ENCODE measurements at regions not wholly inside any gene's neighbourhood (a gene's known extent, or its start where the extent isn't known, plus 50 kb on each side); places are given as distances from the start of the nearest gene placed in this dataset.

DNA sequence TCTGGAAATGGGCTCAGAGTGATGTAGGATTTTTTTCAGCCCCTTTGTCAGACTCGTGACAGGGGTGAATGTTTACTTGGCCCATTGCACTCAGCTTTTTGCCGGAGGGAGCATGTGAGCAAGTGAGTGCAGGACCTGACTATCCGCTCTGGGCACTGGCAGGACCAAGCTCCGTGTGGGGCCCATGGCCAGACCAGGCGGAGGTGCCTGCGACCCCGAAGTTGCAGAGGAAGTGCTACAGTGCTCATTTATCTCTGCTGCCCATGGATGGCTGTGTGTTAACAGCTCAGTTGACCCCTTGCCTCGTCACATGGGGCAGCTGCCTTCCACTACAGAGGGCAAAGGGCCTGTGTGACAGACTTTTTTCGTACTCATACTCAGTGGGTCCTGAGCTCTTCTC, 744.3 kb downstream of the IRX1 start:
- Histone ChIP-seq H3K9me2 (ENCODE audit: insufficient read depth) (peaks cover 5% of the 10 kb centered on the region), H3K4me3 (no peak overlapping the region), H3K4me2 (no peak overlapping the region), H2AFZ (no peak overlapping the region), H3K36me3 (ENCODE audit: insufficient read depth) (no peaks in the 10 kb centered on the region), H3K27me3 (ENCODE audit: insufficient read depth) (no peaks in the 10 kb centered on the region), H4K20me1 (replicated peaks; ENCODE audit: insufficient read depth) (no peaks in the 10 kb centered on the region), H3K4me1 (ENCODE audit: insufficient read depth) (no peaks in the 10 kb centered on the region), H3K79me2 (replicated peaks; ENCODE audit: insufficient read depth) (no peaks in the 10 kb centered on the region), H3F3A (replicated peaks; ENCODE audit: low read depth) (no peaks in the 10 kb centered on the region), H3K27ac (ENCODE audit: low read depth) (no peak overlapping the region)
- ATAC-seq (no peak), DNase-seq (ENCODE audit: low spot score) (no peak)
- Mint-ChIP-seq H3K9me3 (peaks cover 7% of the 10 kb centered on the region; the same call in 2 of the 3 replicates), H3K27ac (no peak overlapping the region), H3K36me3 (ENCODE audit: low read depth) (no peaks in the 10 kb centered on the region; the same call in 2 of the 3 replicates), H3K27me3 (ENCODE audit: insufficient read depth, low read depth, poor library complexity) (no peaks in the 10 kb centered on the region), H3K4me3 (no peak overlapping the region), H3K4me1 (peaks cover 7% of the 10 kb centered on the region; the same call in 1 of the 3 replicates)
- TF ChIP-seq EZH2phosphoT487 (IDR thresholded peaks at IDR 0.05; ENCODE audit: unreplicated experiment) (no peak), JUNB (IDR thresholded peaks at IDR 0.05; ENCODE audit: unreplicated experiment) (no peak), EZH2 (IDR thresholded peaks at IDR 0.05; ENCODE audit: low read depth, unreplicated experiment) (no peak), CTCF (conservative IDR thresholded peaks at IDR 0.05; ENCODE audit: low read depth in 2 of 2) (no peak), CREB1 (CRISPR knock-in tag; IDR thresholded peaks at IDR 0.05; ENCODE audit: low read depth) (no peak)
- TF ChIP-seq, protein P1, sequence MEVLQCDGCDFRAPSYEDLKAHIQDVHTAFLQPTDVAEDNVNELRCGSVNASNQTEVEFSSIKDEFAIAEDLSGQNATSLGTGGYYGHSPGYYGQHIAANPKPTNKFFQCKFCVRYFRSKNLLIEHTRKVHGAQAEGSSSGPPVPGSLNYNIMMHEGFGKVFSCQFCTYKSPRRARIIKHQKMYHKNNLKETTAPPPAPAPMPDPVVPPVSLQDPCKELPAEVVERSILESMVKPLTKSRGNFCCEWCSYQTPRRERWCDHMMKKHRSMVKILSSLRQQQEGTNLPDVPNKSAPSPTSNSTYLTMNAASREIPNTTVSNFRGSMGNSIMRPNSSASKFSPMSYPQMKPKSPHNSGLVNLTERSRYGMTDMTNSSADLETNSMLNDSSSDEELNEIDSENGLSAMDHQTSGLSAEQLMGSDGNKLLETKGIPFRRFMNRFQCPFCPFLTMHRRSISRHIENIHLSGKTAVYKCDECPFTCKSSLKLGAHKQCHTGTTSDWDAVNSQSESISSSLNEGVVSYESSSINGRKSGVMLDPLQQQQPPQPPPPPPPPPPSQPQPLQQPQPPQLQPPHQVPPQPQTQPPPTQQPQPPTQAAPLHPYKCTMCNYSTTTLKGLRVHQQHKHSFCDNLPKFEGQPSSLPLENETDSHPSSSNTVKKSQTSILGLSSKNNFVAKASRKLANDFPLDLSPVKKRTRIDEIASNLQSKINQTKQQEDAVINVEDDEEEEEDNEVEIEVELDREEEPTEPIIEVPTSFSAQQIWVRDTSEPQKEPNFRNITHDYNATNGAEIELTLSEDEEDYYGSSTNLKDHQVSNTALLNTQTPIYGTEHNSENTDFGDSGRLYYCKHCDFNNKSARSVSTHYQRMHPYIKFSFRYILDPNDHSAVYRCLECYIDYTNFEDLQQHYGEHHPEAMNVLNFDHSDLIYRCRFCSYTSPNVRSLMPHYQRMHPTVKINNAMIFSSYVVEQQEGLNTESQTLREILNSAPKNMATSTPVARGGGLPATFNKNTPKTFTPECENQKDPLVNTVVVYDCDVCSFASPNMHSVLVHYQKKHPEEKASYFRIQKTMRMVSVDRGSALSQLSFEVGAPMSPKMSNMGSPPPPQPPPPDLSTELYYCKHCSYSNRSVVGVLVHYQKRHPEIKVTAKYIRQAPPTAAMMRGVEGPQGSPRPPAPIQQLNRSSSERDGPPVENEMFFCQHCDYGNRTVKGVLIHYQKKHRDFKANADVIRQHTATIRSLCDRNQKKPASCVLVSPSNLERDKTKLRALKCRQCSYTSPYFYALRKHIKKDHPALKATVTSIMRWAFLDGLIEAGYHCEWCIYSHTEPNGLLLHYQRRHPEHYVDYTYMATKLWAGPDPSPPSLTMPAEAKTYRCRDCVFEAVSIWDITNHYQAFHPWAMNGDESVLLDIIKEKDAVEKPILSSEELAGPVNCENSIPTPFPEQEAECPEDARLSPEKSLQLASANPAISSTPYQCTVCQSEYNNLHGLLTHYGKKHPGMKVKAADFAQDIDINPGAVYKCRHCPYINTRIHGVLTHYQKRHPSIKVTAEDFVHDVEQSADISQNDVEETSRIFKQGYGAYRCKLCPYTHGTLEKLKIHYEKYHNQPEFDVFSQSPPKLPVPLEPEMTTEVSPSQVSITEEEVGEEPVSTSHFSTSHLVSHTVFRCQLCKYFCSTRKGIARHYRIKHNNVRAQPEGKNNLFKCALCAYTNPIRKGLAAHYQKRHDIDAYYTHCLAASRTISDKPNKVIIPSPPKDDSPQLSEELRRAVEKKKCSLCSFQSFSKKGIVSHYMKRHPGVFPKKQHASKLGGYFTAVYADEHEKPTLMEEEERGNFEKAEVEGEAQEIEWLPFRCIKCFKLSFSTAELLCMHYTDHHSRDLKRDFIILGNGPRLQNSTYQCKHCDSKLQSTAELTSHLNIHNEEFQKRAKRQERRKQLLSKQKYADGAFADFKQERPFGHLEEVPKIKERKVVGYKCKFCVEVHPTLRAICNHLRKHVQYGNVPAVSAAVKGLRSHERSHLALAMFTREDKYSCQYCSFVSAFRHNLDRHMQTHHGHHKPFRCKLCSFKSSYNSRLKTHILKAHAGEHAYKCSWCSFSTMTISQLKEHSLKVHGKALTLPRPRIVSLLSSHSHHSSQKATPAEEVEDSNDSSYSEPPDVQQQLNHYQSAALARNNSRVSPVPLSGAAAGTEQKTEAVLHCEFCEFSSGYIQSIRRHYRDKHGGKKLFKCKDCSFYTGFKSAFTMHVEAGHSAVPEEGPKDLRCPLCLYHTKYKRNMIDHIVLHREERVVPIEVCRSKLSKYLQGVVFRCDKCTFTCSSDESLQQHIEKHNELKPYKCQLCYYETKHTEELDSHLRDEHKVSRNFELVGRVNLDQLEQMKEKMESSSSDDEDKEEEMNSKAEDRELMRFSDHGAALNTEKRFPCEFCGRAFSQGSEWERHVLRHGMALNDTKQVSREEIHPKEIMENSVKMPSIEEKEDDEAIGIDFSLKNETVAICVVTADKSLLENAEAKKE (CRISPR knock-in tag; IDR thresholded peaks at IDR 0.05) = no peak

Measured in GM23338 (cell line).